ENCODE measurements at regions not wholly inside any gene's neighbourhood (a gene's known extent, or its start where the extent isn't known, plus 50 kb on each side); places are given as distances from the start of the nearest gene placed in this dataset.
"Not testable (repeated sequence)": the region's sequence is repeated elsewhere in the genome, so short reads cannot be mapped to it uniquely, and the experiment has no call there.

- not testable (repeated sequence) for TF ChIP-seq CTCF (conservative IDR thresholded peaks at IDR 0.05); ZFX (IDR thresholded peaks at IDR 0.05)
These were observed 288.2 kb downstream of the RASEF start for GRCh38 chr9:82774707-82775231.
